Panc1 (cell line): ENCODE measurements at regions not wholly inside any gene's neighbourhood (a gene's known extent, or its start where the extent isn't known, plus 50 kb on each side); places are given as distances from the start of the nearest gene placed in this dataset.

Experiments used
- ATAC-seq: fragments of 200-7000 bp; cut with Tn5 transposase; 2 replicates; pipeline ENCODE4 v1.9.1; 2020; ENCODE audit warnings: mild to moderate bottlenecking, moderate library complexity
- BruUV-seq: library from RNA; stranded (reverse); fragments of 400-500 nt; replicated peaks from 2 replicates; lab custom pipeline; 2021; lab: Mats Ljungman, UMichigan
- CTCF ChIA-PET: fragments of 300-600 bp; sonication (Branson Sonifier 250); formaldehyde crosslinking; loops from one replicate; lab custom pipeline; 2022; ENCODE audit warnings: antibody characterized with exemption; lab: Charles Lee
- POLR2A ChIA-PET: fragments of 300-600 bp; sonication (Branson Sonifier 250); formaldehyde crosslinking; loops from one replicate; lab custom pipeline; 2022; ENCODE audit warnings: antibody characterized with exemption; lab: Charles Lee
- DNase-seq: peaks from one replicate; pipeline ENCODE4 v3.0.0-alpha.2; 2010; ENCODE audit warnings: low read depth, low spot score
- H3K27ac ChIP-seq: 2 replicates; pipeline ENCODE4 v1.5.1; 2011; ENCODE audit warnings: mild to moderate bottlenecking, low read length, inconsistent platforms
- H3K27me3 ChIP-seq: fragments of 200-500 bp; sonication (Bioruptor generic); 2 replicates; pipeline ENCODE4 v1.6.0; 2014; ENCODE audit warnings: low read length, inconsistent platforms; ENCODE audit not compliant: control insufficient read depth, insufficient read depth
- H3K36me3 ChIP-seq: fragments of 200-500 bp; sonication (Bioruptor generic); 2 replicates; pipeline ENCODE4 v1.5.1; 2014; ENCODE audit warnings: inconsistent platforms, mild to moderate bottlenecking, low read length, moderate library complexity; ENCODE audit not compliant: control insufficient read depth, insufficient read depth
- H3K4me1 ChIP-seq: 2 replicates; pipeline ENCODE4 v1.5.1; 2011; ENCODE audit warnings: inconsistent platforms, mild to moderate bottlenecking, low read length, moderate library complexity; ENCODE audit not compliant: control insufficient read depth, insufficient read depth
- H3K4me3 ChIP-seq, 2 experiments: 2 replicates each; pipeline ENCODE4 v1.5.1; 2011 to 2012; ENCODE audit warnings: low read depth in 2 of 2, low read length in 2 of 2, mild to moderate bottlenecking in 2 of 2, inconsistent platforms in 1 of 2, moderate library complexity in 1 of 2
- H3K9me3 ChIP-seq: fragments of 200-500 bp; sonication (Bioruptor generic); 2 replicates; pipeline ENCODE4 v1.5.1; 2014; ENCODE audit warnings: low read depth, mild to moderate bottlenecking, inconsistent platforms, low read length, moderate library complexity; ENCODE audit not compliant: control insufficient read depth, insufficient read depth
- POLR2AphosphoS5 ChIP-seq: IDR thresholded peaks from 2 replicates; pipeline ENCODE4 v1.6.1; 2012; ENCODE audit warnings: mild to moderate bottlenecking, low read depth, low read length, moderate library complexity
- REST ChIP-seq, 2 experiments: IDR thresholded peaks; 2 replicates each; pipeline ENCODE4 v1.6.1; 2011 to 2012; ENCODE audit warnings: low read depth in 2 of 2, control low read depth in 1 of 2, low read length in 1 of 2, mild to moderate bottlenecking in 1 of 2, moderate library complexity in 1 of 2; ENCODE audit not compliant: insufficient read depth in 1 of 2
- SIN3A ChIP-seq: IDR thresholded peaks from 2 replicates; pipeline ENCODE4 v1.6.1; 2012; ENCODE audit warnings: low read depth, mild to moderate bottlenecking, low read length, moderate library complexity, borderline replicate concordance; ENCODE audit not compliant: insufficient read depth
- TCF7L2 ChIP-seq: IDR thresholded peaks from 2 replicates; pipeline ENCODE4 v1.6.1; 2011; ENCODE audit warnings: mild to moderate bottlenecking, low read depth, low read length, inconsistent platforms
- in situ Hi-C: cut with HindIII; loops from 2 replicates; pipeline ENCODE4 v1.10.0; 2016; ENCODE audit warnings: low sequenced_read_pairs, low pct_unique_long_range_greater_than_20kb
- intact Hi-C: fragments of 100-400 bp; cut with micrococcal nuclease; formaldehyde crosslinking; loops from one replicate; pipeline ENCODE4 v1.10.0; 2022; ENCODE audit not compliant: unreplicated experiment
- TF ChIP-seq, protein P1 (sequence below): fragments of 450-650 bp; IDR thresholded peaks from 2 replicates; pipeline ENCODE4 v1.5.1; 2017; ENCODE audit warnings: mild to moderate bottlenecking

- POLR2A ChIA-PET: no interaction called here
- intact Hi-C loops (no loop called here), in situ Hi-C loops (no loop called here)
- no TSS peak for BruUV-seq
- no peak overlapping the region for H3K27ac ChIP-seq
- no peaks in the 10 kb centered on the region for H3K4me1 ChIP-seq
- TF ChIP-seq SIN3A: no peak
- TF ChIP-seq REST (IDR thresholded peaks at IDR 0.05; ENCODE audit: insufficient read depth in 1 of 2, low read depth in 2 of 2, low read length in 1 of 2): no peak
- TF ChIP-seq POLR2AphosphoS5: no peak
- TF ChIP-seq, protein P1, sequence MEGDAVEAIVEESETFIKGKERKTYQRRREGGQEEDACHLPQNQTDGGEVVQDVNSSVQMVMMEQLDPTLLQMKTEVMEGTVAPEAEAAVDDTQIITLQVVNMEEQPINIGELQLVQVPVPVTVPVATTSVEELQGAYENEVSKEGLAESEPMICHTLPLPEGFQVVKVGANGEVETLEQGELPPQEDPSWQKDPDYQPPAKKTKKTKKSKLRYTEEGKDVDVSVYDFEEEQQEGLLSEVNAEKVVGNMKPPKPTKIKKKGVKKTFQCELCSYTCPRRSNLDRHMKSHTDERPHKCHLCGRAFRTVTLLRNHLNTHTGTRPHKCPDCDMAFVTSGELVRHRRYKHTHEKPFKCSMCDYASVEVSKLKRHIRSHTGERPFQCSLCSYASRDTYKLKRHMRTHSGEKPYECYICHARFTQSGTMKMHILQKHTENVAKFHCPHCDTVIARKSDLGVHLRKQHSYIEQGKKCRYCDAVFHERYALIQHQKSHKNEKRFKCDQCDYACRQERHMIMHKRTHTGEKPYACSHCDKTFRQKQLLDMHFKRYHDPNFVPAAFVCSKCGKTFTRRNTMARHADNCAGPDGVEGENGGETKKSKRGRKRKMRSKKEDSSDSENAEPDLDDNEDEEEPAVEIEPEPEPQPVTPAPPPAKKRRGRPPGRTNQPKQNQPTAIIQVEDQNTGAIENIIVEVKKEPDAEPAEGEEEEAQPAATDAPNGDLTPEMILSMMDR: no peak
- TF ChIP-seq TCF7L2: no peak
- H3K9me3 ChIP-seq: no peaks in the 10 kb centered on the region
- H3K27me3 ChIP-seq: no peaks in the 10 kb centered on the region
- H3K4me3 ChIP-seq: no peak overlapping the region
- DNase-seq (no peak), ATAC-seq (no peak)
- H3K36me3 ChIP-seq: no peaks in the 10 kb centered on the region
- CTCF ChIA-PET: no interaction called here
Observed at GRCh38 chr9:108142142-108142503, 652.6 kb upstream of the KLF4 start.

- no peaks in the 10 kb centered on the region for H3K27me3 ChIP-seq
- DNase-seq: no peak
- no TSS peak for BruUV-seq
- in situ Hi-C loops (no loop called here), intact Hi-C loops (no loop called here)
- no peak for TF ChIP-seq REST (IDR thresholded peaks at IDR 0.05; ENCODE audit: insufficient read depth in 1 of 2, low read depth in 2 of 2, low read length in 1 of 2)
- no peak for TF ChIP-seq TCF7L2
- TF ChIP-seq POLR2AphosphoS5: no peak
- TF ChIP-seq, protein P1: no peak
- TF ChIP-seq SIN3A: no peak
- ChIA-PET POLR2A (no interaction called here), CTCF (no interaction called here)
- no peaks in the 10 kb centered on the region for H3K4me1 ChIP-seq
- no peaks in the 10 kb centered on the region for H3K36me3 ChIP-seq
- no peak for ATAC-seq
- H3K4me3 ChIP-seq: no peak overlapping the region
- no peak overlapping the region for H3K27ac ChIP-seq
- H3K9me3 ChIP-seq: no peaks in the 10 kb centered on the region
Observed at GRCh38 chr9:108139900-108140299, 650.3 kb upstream of the KLF4 start.
